A673 (cell line): ENCODE measurements at regions not wholly inside any gene's neighbourhood (a gene's known extent, or its start where the extent isn't known, plus 50 kb on each side); places are given as distances from the start of the nearest gene placed in this dataset.

Source experiments
- BruUV-seq: library from RNA; stranded (reverse); fragments of 400-500 nt; replicated peaks from 2 replicates; lab custom pipeline; 2021; lab: Mats Ljungman, UMichigan
- CTCF ChIA-PET: fragments of 300-600 bp; sonication (Branson Sonifier 250); formaldehyde crosslinking; loops from one replicate; lab custom pipeline; 2022; ENCODE audit warnings: antibody characterized with exemption; lab: Charles Lee
- POLR2A ChIA-PET: fragments of 300-600 bp; sonication (Branson Sonifier 250); formaldehyde crosslinking; loops from one replicate; lab custom pipeline; 2022; ENCODE audit warnings: antibody characterized with exemption; ENCODE audit not compliant: low non-redundant PET; lab: Charles Lee
- DNase-seq: peaks from one replicate; pipeline ENCODE4 v3.0.0-alpha.2; 2015; ENCODE audit warnings: low spot score
- H3K27ac ChIP-seq: fragments of 200-600 bp; sonication (generic); 2 replicates; pipeline ENCODE4 v1.5.1; 2016; ENCODE audit warnings: mixed run types, low read depth, mild to moderate bottlenecking, mixed read lengths, antibody characterized with exemption, low read length; ENCODE audit not compliant: poor library complexity, severe bottlenecking
- H3K27me3 ChIP-seq: fragments of 200-600 bp; sonication (generic); replicated peaks from 2 replicates; pipeline ENCODE4 v1.6.1; 2017; ENCODE audit warnings: mixed run types, low read depth, mild to moderate bottlenecking, mixed read lengths, antibody characterized with exemption, low read length; ENCODE audit not compliant: insufficient read depth, poor library complexity
- H3K36me3 ChIP-seq: fragments of 200-600 bp; sonication (generic); 2 replicates; pipeline ENCODE4 v1.6.1; 2016; ENCODE audit warnings: mixed run types, mild to moderate bottlenecking, mixed read lengths, antibody characterized with exemption, low read length; ENCODE audit not compliant: insufficient read depth, poor library complexity, severe bottlenecking
- H3K4me1 ChIP-seq: fragments of 200-600 bp; sonication (generic); 2 replicates; pipeline ENCODE4 v1.6.1; 2017; ENCODE audit warnings: mixed run types, mild to moderate bottlenecking, mixed read lengths, antibody characterized with exemption, low read length; ENCODE audit not compliant: insufficient read depth, poor library complexity, severe bottlenecking
- H3K4me3 ChIP-seq: fragments of 200-600 bp; sonication (generic); 2 replicates; pipeline ENCODE4 v1.5.1; 2016; ENCODE audit warnings: low read depth, mixed run types, mild to moderate bottlenecking, mixed read lengths, low read length; ENCODE audit not compliant: poor library complexity, severe bottlenecking
- H3K9me3 ChIP-seq: fragments of 200-600 bp; sonication (generic); 2 replicates; pipeline ENCODE4 v1.6.1; 2016; ENCODE audit warnings: mixed run types, low read depth, mild to moderate bottlenecking, mixed read lengths, antibody characterized with exemption, low read length; ENCODE audit not compliant: poor library complexity, severe bottlenecking
- EZH2 ChIP-seq: fragments of 200-600 bp; sonication (generic); IDR thresholded peaks from 2 replicates; pipeline ENCODE4 v1.6.1; 2017; ENCODE audit warnings: borderline replicate concordance, low read depth, mild to moderate bottlenecking, mixed read lengths, antibody characterized with exemption, low read length; ENCODE audit not compliant: poor library complexity, severe bottlenecking
- intact Hi-C: fragments of 100-400 bp; cut with micrococcal nuclease; formaldehyde crosslinking; loops from one replicate; pipeline ENCODE4 v1.10.0; 2022; ENCODE audit not compliant: unreplicated experiment
- TF ChIP-seq, protein P1 (sequence below): fragments of 300-800, 200-600 bp; sonication (generic); conservative IDR thresholded peaks from 2 replicates; pipeline ENCODE4 v1.5.1; 2017; ENCODE audit warnings: low read depth, mild to moderate bottlenecking, antibody characterized with exemption, low read length, moderate library complexity, mixed read lengths

DNA sequence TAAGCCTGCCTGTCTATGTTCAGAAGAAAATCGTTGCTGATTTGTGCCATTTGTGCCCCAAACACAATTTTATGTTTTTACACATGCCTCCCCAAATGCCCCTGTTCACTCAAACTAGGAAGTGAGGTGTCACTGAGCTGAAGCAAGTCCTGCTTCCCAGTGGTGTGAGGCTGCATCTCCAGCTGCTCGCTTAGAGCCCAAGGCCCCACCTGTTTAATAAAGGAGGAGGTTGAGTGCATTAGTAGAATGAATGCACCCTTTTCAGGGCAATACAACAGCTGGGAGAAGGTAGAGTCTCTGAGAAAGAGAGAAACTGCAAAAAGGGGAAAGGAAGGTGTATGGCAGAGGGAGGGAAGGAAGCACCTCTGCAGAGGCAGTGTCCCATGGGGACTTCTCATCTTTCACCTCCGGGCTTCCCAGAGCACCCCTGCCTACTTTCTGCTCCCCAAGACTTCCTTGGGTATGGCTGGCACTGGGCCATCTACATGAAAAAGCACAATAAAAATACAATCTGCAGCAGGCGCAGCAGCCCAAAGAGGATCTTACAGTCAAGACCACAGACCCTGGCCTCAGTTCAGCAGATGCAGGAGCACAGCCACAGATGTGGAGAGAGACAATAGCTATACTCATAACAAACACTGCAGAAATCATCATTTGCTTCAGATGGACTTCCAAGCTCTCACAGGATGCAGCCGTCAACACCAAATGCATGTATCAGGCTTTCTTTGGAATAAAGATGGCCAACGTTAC lies 165.9 kb downstream of the POLR2M start:
- H3K36me3 ChIP-seq: no peaks in the 10 kb centered on the region
- H3K4me1 ChIP-seq: no peaks in the 10 kb centered on the region
- CTCF ChIA-PET: interaction anchor here (0.9 to 1.3 kb wide), 2 partner anchors 12 to 121 kb away, joined by 4 to 6 read pairs; no protein-coding TSS in a partner anchor
- H3K27me3 ChIP-seq: no peaks in the 10 kb centered on the region
- peaks cover 4% of the 10 kb centered on the region for H3K9me3 ChIP-seq
- TF ChIP-seq EZH2: no peak
- no peak overlapping the region for H3K27ac ChIP-seq
- intact Hi-C loops: no loop called here
- POLR2A ChIA-PET: no interaction called here
- BruUV-seq: no TSS peak
- H3K4me3 ChIP-seq: no peak overlapping the region
- DNase-seq: no peak

DNA sequence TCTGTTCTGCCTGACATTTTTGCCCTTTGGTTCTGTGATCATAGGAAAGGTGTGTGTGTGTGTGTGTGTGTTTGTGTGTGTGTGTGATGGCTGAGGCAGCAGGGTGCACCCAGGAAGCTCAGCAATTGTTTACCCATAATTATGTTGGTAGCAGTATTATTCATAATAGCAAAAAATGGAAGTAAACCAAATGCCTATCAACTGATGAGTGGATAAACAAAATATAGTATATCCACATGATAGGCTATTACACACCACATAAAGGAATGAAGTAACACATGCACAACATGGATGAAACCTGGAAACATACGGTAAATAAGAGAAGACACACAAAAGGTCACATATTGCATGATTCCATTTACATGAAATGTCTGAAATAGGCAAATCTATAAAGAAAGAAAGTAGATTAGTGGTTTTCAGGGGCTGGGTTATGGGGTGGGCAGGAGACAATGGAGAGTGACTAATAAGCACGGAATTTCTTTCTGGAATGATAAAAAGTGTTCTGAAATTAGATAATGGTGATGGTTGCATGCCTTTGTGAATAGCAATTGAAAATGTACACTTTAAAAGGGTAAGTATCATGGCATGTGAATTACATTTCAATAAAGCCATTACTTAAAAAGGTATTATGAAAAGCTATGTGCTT lies 167.2 kb downstream of the POLR2M start:
- no peak overlapping the region for H3K4me3 ChIP-seq
- no peaks in the 10 kb centered on the region for H3K36me3 ChIP-seq
- DNase-seq: peak; percentile 50
- ChIA-PET CTCF (no interaction called here), POLR2A (no interaction called here)
- intact Hi-C loops: no loop called here
- no peaks in the 10 kb centered on the region for H3K4me1 ChIP-seq
- H3K9me3 ChIP-seq: peaks cover 4% of the 10 kb centered on the region
- H3K27me3 ChIP-seq: no peaks in the 10 kb centered on the region
- BruUV-seq: no TSS peak
- H3K27ac ChIP-seq: no peak overlapping the region
- TF ChIP-seq EZH2: no peak
- TF ChIP-seq, protein P1, sequence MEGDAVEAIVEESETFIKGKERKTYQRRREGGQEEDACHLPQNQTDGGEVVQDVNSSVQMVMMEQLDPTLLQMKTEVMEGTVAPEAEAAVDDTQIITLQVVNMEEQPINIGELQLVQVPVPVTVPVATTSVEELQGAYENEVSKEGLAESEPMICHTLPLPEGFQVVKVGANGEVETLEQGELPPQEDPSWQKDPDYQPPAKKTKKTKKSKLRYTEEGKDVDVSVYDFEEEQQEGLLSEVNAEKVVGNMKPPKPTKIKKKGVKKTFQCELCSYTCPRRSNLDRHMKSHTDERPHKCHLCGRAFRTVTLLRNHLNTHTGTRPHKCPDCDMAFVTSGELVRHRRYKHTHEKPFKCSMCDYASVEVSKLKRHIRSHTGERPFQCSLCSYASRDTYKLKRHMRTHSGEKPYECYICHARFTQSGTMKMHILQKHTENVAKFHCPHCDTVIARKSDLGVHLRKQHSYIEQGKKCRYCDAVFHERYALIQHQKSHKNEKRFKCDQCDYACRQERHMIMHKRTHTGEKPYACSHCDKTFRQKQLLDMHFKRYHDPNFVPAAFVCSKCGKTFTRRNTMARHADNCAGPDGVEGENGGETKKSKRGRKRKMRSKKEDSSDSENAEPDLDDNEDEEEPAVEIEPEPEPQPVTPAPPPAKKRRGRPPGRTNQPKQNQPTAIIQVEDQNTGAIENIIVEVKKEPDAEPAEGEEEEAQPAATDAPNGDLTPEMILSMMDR: no peak

DNA sequence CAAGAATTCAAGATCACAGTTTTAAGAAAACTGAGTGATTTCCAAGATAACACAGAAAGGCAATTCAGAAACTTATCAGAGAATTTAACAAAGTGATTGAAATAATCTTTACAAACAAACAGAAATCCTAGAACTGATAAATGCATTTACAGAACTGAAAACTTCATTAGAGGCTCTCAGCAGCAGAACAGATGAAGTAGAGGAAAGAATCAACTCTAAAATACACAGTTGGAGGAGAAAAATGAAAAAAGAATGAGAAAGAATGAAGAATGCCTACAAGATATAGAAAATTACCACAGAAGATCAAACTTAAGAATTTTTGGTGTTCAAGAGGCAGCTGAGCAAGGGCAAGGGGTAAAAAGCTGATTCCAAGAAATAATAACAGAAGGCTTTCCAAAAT lies 168.8 kb downstream of the POLR2M start:
- no peaks in the 10 kb centered on the region for H3K36me3 ChIP-seq
- H3K27ac ChIP-seq: no peak overlapping the region
- H3K4me1 ChIP-seq: no peaks in the 10 kb centered on the region
- ChIA-PET CTCF (no interaction called here), POLR2A (no interaction called here)
- TF ChIP-seq, protein P1: no peak
- no peak for TF ChIP-seq EZH2
- DNase-seq: no peak
- intact Hi-C loops: no loop called here
- no peak overlapping the region for H3K4me3 ChIP-seq
- no TSS peak for BruUV-seq
- H3K27me3 ChIP-seq: no peaks in the 10 kb centered on the region
- H3K9me3 ChIP-seq: peaks cover 4% of the 10 kb centered on the region
